Epithelial cell of esophagus (primary cell): ENCODE measurements at regions not wholly inside any gene's neighbourhood (a gene's known extent, or its start where the extent isn't known, plus 50 kb on each side); places are given as distances from the start of the nearest gene placed in this dataset.

Source experiments
- DNase-seq: peaks from one replicate; pipeline ENCODE4 v3.0.0; 2010; ENCODE audit warnings: low read depth
- H3K4me3 ChIP-seq: 2 replicates; pipeline ENCODE4 v1.5.1; 2011; ENCODE audit warnings: mild to moderate bottlenecking, low read length, control low read depth
- CTCF ChIP-seq: IDR thresholded peaks from 2 replicates; pipeline ENCODE4 v1.5.1; 2011; ENCODE audit warnings: low read depth, mild to moderate bottlenecking, low read length, control low read depth, inconsistent platforms; ENCODE audit not compliant: insufficient read depth; ENCODE audit errors: missing control alignments

DNA sequence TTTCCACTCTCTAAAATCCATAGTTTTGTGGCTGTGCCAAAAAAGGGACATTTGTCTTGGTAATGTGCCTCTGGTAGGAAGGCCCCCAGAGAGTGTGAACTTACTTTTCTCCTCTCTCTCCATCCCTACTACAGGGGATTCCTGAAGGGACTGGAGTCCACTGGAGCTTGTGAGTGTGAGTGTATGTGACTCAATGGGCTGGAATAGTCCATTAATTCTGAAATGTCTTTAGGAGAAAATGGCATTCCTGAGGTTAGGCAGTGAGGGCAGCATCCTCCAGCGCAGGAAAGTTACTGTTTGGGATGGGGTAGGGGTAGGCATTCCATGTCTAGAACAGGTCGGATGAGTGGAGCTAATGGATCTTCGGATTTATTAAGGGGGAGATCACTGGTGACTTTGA is 59.8 kb upstream of the CACNA2D3 start:
- no peak overlapping the region for H3K4me3 ChIP-seq
- DNase-seq, result no peak
- TF ChIP-seq CTCF, result no peak

- H3K4me3 ChIP-seq, result no peak overlapping the region
- DNase-seq, result no peak
- no peak for TF ChIP-seq CTCF
Observed at GRCh38 chr3:54056521-54056920, 65.8 kb upstream of the CACNA2D3 start.

DNA sequence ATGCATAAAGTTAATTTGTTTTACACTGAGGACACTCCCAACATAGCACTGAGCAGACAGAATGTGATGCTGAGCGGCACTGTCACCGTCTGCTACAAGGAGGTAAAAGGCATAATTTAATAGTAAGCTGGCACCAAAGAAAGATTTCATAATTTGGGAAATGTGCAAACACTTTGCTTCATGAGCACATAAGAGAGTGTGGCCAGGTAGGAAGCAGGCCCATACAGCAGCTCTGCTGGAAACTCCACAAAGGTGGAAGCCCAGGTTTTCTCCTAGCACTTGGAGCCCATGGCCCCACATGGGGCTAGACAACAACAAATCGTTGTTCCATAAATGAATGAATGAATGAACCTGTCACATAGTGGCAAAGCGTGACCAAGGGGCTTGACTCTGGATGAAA is 68.5 kb upstream of the CACNA2D3 start:
- no peak for DNase-seq
- H3K4me3 ChIP-seq, result no peak overlapping the region
- TF ChIP-seq CTCF, result no peak

DNA sequence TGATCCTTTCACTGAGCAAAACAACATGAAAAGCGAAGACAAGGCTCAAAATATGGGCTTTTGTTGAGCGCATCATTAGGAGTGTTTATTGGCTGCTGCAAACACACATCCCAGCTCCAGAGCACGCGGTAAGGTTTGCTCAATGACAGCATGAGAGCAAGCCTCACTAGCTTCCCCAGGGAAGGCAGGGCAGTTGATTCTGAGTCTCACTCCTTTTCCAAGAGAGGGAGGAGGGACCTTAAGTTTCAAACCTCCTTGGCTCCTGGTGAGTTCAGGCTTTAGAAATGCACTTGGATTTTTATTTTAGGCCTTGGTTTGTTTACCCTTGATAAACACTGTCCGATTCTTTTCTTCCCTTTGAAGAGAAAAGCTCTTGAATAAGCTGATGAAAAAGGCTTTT is 69.1 kb upstream of the CACNA2D3 start:
- no peak for TF ChIP-seq CTCF
- H3K4me3 ChIP-seq, result no peak overlapping the region
- no peak for DNase-seq

- H3K4me3 ChIP-seq, result no peak overlapping the region
- DNase-seq, result no peak
- TF ChIP-seq CTCF, result no peak
Observed at GRCh38 chr3:54047568-54047967, 74.8 kb upstream of the CACNA2D3 start.

GRCh38 chr3:54046641-54047214 is 75.6 kb upstream of the CACNA2D3 start:
- no peak for DNase-seq
- TF ChIP-seq CTCF, result no peak
- no peak overlapping the region for H3K4me3 ChIP-seq

DNA sequence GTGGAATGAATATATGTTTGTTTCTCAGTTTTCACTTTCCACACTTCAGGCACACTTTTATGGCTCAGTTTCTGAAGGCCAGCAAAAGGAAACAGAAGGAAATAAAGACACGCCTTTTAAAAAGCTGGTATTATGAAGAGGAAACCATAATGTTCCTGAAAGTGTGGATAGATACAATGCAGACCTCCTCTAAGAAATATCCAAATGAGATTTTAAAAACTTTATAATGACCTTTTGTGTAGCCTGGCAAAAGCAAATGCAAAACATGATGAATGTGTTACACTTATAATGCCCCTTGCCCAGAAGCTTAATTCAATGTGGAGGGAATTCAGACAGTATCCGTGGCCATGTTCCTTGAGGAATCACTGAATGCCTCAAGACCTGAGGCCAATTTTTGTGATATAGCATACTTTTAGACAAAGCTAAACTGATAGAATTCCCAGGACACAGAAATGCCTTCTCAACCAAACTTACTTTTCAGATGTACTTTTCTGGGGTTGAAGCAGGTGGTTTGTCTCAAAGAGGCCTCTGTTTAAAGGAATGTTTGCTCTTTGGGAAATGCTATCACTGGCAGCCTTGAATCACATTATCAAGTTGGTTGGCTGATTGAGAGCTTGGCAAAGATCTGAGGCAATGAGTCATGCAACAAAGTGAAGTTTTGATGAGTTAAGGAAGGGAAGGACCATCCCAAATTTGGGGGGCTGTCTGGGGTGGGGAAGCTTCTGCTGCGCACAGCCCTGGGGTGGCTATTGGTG is 77.1 kb upstream of the CACNA2D3 start:
- no peak overlapping the region for H3K4me3 ChIP-seq
- no peak for TF ChIP-seq CTCF

More for the DNA sequence above, 77.1 kb upstream of the CACNA2D3 start:
- no peak for DNase-seq
